Transverse colon (tissue), 4 donors: ENCODE measurements at regions not wholly inside any gene's neighbourhood (a gene's known extent, or its start where the extent isn't known, plus 50 kb on each side); places are given as distances from the start of the nearest gene placed in this dataset.

Experiments used
- CTCF ChIP-seq, 5 experiments: fragments of 200-600 bp in 3 of 5; fragments of 450-650 bp in 2 of 5; sonication (generic) in 3 of 5; IDR thresholded peaks; 1 replicate in 2 of 5; 2 replicates in 3 of 5; pipeline ENCODE4 v1.5.1; 2016 to 2017; ENCODE audit warnings: antibody characterized with exemption in 5 of 5, inconsistent platforms in 3 of 5, mild to moderate bottlenecking in 2 of 5, moderate library complexity in 1 of 5
- EP300 ChIP-seq: sonication (generic); formaldehyde crosslinking; IDR thresholded peaks from one replicate; pipeline ENCODE4 v1.6.1; 2017; ENCODE audit warnings: antibody characterized with exemption, low read depth
- POLR2A ChIP-seq: fragments of 450-650 bp; IDR thresholded peaks from one replicate; pipeline ENCODE4 v1.6.1; 2016; ENCODE audit warnings: antibody characterized with exemption, mild to moderate bottlenecking, moderate library complexity
- POLR2AphosphoS5 ChIP-seq, 3 donors: sonication (generic); formaldehyde crosslinking; IDR thresholded peaks; one replicate each; pipeline ENCODE4 v1.6.1; 2016; ENCODE audit warnings: antibody characterized with exemption in 3 of 3

- no peak for TF ChIP-seq POLR2A
- TF ChIP-seq CTCF (IDR thresholded peaks at IDR 0.05) = no peak
- TF ChIP-seq POLR2AphosphoS5 (IDR thresholded peaks at IDR 0.05) = no peak
- TF ChIP-seq EP300 = no peak
These were observed 131.6 kb downstream of the HFE start for GRCh38 chr6:26218824-26219223.
